Sigmoid colon (tissue), 6 donors: ENCODE measurements at regions not wholly inside any gene's neighbourhood (a gene's known extent, or its start where the extent isn't known, plus 50 kb on each side); places are given as distances from the start of the nearest gene placed in this dataset.

Experiments
- DNase-seq: peaks from one replicate; pipeline ENCODE4 v3.0.0-alpha.2; 2019
- H3K27ac ChIP-seq, 4 donors: fragments of 200-600 bp; sonication (generic); one replicate each; pipeline ENCODE4 v1.5.1; 2016 to 2019; ENCODE audit warnings: mild to moderate bottlenecking in 1 of 4
- H3K27me3 ChIP-seq, 3 donors: fragments of 200-600 bp; sonication (generic); one replicate each; pipeline ENCODE4 v1.5.1; 2019; ENCODE audit warnings: mild to moderate bottlenecking in 1 of 3
- H3K36me3 ChIP-seq, 4 donors: fragments of 200-600 bp; sonication (generic); one replicate each; pipeline ENCODE4 v1.5.1; 2016 to 2019
- H3K4me1 ChIP-seq, 4 donors: fragments of 200-600 bp; sonication (generic); one replicate each; pipeline ENCODE4 v1.5.1; 2017 to 2019
- H3K4me3 ChIP-seq, 4 donors: fragments of 200-600 bp; sonication (generic); one replicate each; pipeline ENCODE4 v1.5.1; 2017 to 2019; ENCODE audit warnings: mild to moderate bottlenecking in 2 of 4, moderate library complexity in 1 of 4
- H3K9me3 ChIP-seq, 4 donors: fragments of 200-600 bp in 3 of 4; sonication (generic) in 3 of 4; one replicate each; pipeline versions ENCODE4 v1.5.1 to v1.6.1; 2013 to 2019
- CTCF ChIP-seq, 4 experiments: fragments of 450-650 bp in 3 of 4; fragments of 200-600 bp in 1 of 4; IDR thresholded peaks; one replicate each; pipeline ENCODE4 v1.5.1; 2016 to 2019; ENCODE audit warnings: antibody characterized with exemption in 4 of 4, mild to moderate bottlenecking in 3 of 4, moderate library complexity in 2 of 4
- EP300 ChIP-seq, 4 donors: sonication (generic); formaldehyde crosslinking; IDR thresholded peaks; one replicate each; pipeline ENCODE4 v1.6.1; 2017; ENCODE audit warnings: antibody characterized with exemption in 4 of 4
- POLR2A ChIP-seq, 2 donors: fragments of 450-650 bp; IDR thresholded peaks; one replicate each; pipeline ENCODE4 v1.6.1; 2016; ENCODE audit warnings: antibody characterized with exemption in 2 of 2, mild to moderate bottlenecking in 2 of 2, moderate library complexity in 2 of 2
- POLR2AphosphoS5 ChIP-seq, 4 donors: sonication (generic); formaldehyde crosslinking; IDR thresholded peaks; one replicate each; pipeline ENCODE4 v1.6.1; 2017; ENCODE audit warnings: antibody characterized with exemption in 4 of 4
- WGBS, 2 donors: extraction: QIAGEN DNeasy Blood & Tissue Kit; methylation state at CpG; one replicate each; pipeline ENCODE4 v1.1.7; 2013; 5-methylcytosine and 5-hydroxymethylcytosine counted together
- intact Hi-C: fragments of 100-400 bp; cut with DNase I; formaldehyde crosslinking; loops from one replicate; pipeline ENCODE4 v1.15.1; 2023
- donor health status: healthy with polysubstance abuse.
- donor health status: healthy.

DNA sequence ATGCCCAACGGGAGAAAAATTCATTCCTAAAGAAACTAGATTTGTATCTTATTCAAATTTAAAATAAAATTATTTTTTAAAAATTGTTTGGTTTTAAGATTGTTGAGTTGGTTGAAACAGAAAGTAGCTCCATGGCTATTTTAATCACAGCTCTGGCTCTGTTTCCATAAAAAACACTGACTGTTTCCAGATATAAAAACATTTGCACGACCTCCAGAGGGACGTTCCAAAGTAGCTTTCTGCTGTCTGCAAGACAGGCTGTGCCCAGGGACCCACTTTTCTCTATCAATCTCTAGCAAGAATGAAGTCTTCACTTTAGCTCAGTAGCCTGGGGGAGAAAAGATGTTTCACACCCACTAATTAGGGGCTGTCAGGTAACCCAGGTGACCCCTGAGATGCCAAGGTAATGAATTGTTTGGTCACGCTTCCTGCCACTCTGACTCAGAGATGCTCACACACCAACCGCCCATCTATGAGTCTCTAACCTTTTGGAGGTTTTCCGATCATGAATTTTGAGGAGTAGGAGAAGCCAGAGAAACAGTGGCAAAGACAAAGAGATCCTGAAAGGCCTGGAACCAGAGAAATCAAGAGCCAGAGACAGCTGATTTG is 220.1 kb upstream of the SOX9 start:
- Histone ChIP-seq H3K36me3 (no peaks in the 10 kb centered on the region), H3K27me3 (no peaks in the 10 kb centered on the region), H3K9me3 (no peaks in the 10 kb centered on the region), H3K27ac (no peak overlapping the region), H3K4me3 (no peak overlapping the region), H3K4me1 (peaks cover 0 to 10% (median 3%) of the 10 kb centered on the region in 4 donors)
- 86 to 89% methylated on average over 6 of the region's 6 CpGs for WGBS, 2 donors
- no peak for DNase-seq
- TF ChIP-seq EP300 (IDR thresholded peaks at IDR 0.05), result no peak
- TF ChIP-seq POLR2A (IDR thresholded peaks at IDR 0.05), result no peak
- TF ChIP-seq CTCF (IDR thresholded peaks at IDR 0.05), result no peak
- TF ChIP-seq POLR2AphosphoS5 (IDR thresholded peaks at IDR 0.05), result no peak
- intact Hi-C loops, result no loop called here

GRCh38 chr17:71902894-71903506 is 217.8 kb upstream of the SOX9 start:
- 79 to 91% methylated on average over 3 of the region's 3 CpGs for WGBS, 2 donors
- intact Hi-C loops, result no loop called here
- no peaks in the 10 kb centered on the region for H3K9me3 ChIP-seq
- no peak for DNase-seq
- no peaks in the 10 kb centered on the region for H3K27me3 ChIP-seq
- no peak overlapping the region for H3K4me3 ChIP-seq
- no peaks in the 10 kb centered on the region for H3K36me3 ChIP-seq
- H3K4me1 ChIP-seq, result peaks cover 0 to 10% (median 3%) of the 10 kb centered on the region in 4 donors
- no peak overlapping the region for H3K27ac ChIP-seq
- no peak for TF ChIP-seq EP300 (IDR thresholded peaks at IDR 0.05)
- TF ChIP-seq CTCF (IDR thresholded peaks at IDR 0.05), result no peak
- no peak for TF ChIP-seq POLR2A (IDR thresholded peaks at IDR 0.05)
- TF ChIP-seq POLR2AphosphoS5 (IDR thresholded peaks at IDR 0.05), result no peak

DNA sequence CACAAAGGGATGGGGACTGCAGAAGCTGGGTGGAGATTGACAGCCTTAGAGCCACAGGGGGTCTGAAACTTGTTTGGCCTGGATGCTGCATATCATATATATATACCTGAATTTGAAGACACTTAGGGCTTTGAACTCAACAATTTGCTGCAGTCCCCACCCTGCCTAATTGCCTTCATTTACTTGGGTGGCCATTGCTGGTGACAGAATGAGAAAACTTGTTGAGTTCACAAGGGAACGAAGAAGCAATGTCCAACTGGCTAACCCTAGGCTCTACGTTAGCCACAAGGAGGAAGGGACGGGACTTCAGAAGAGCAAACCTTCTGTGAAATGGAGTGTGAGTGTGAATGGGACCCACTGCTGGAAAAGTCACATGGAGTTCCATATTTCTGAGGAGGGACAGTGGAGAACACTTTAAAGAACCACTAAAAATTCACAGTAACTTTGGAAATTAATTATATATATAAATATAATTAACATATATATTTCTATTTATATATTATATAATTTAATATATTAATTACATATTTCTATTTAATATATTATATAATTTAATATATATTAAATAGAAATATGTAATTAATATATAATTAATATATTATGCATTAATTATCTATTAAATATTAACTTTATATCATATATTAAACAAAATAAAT is 215.3 kb upstream of the SOX9 start:
- H3K4me3 ChIP-seq, result no peak overlapping the region
- intact Hi-C loops, result no loop called here

GRCh38 chr17:71909155-71909554 is 211.7 kb upstream of the SOX9 start:
- Histone ChIP-seq H3K4me1 (no peaks in the 10 kb centered on the region), H3K36me3 (no peaks in the 10 kb centered on the region), H3K27me3 (no peaks in the 10 kb centered on the region), H3K4me3 (no peak overlapping the region), H3K9me3 (no peaks in the 10 kb centered on the region), H3K27ac (no peak overlapping the region)
- no peak for DNase-seq
- 78 to 89% methylated on average over 5 of the region's 5 CpGs for WGBS, 2 donors
- TF ChIP-seq POLR2AphosphoS5 (IDR thresholded peaks at IDR 0.05) (no peak), EP300 (IDR thresholded peaks at IDR 0.05) (no peak), CTCF (IDR thresholded peaks at IDR 0.05) (no peak), POLR2A (IDR thresholded peaks at IDR 0.05) (no peak)
- intact Hi-C loops, result no loop called here

More for the DNA sequence above, 215.3 kb upstream of the SOX9 start:
- no peak for TF ChIP-seq EP300 (IDR thresholded peaks at IDR 0.05)
- TF ChIP-seq POLR2AphosphoS5 (IDR thresholded peaks at IDR 0.05), result no peak
- no peak for TF ChIP-seq POLR2A (IDR thresholded peaks at IDR 0.05)
- TF ChIP-seq CTCF (IDR thresholded peaks at IDR 0.05), result no peak
- Histone ChIP-seq H3K4me1 (peaks cover 0 to 7% (median 3%) of the 10 kb centered on the region in 4 donors), H3K9me3 (no peaks in the 10 kb centered on the region), H3K36me3 (no peaks in the 10 kb centered on the region), H3K27ac (no peak overlapping the region), H3K27me3 (no peaks in the 10 kb centered on the region)
- WGBS, 2 donors, result 96 to 97% methylated on average over 3 of the region's 3 CpGs
- no peak for DNase-seq
